Esophagus muscularis mucosa (tissue), 3 donors: ENCODE measurements at regions not wholly inside any gene's neighbourhood (a gene's known extent, or its start where the extent isn't known, plus 50 kb on each side); places are given as distances from the start of the nearest gene placed in this dataset.

Source experiments
- CTCF ChIP-seq, 3 experiments: fragments of 200-600 bp in 2 of 3; fragments of 450-650 bp in 1 of 3; sonication (generic) in 2 of 3; IDR thresholded peaks; one replicate each; pipeline ENCODE4 v1.5.1; 2017 to 2019; ENCODE audit warnings: antibody characterized with exemption in 3 of 3, mild to moderate bottlenecking in 2 of 3, moderate library complexity in 1 of 3
- EP300 ChIP-seq: sonication (generic); formaldehyde crosslinking; IDR thresholded peaks from one replicate; pipeline ENCODE4 v1.6.1; 2017; ENCODE audit warnings: antibody characterized with exemption

GRCh38 chr10:58107506-58107905 is 160.2 kb downstream of the IPMK start:
- no peak for TF ChIP-seq CTCF (IDR thresholded peaks at IDR 0.05)
- no peak for TF ChIP-seq EP300
